ENCODE measurements at regions not wholly inside any gene's neighbourhood (a gene's known extent, or its start where the extent isn't known, plus 50 kb on each side); places are given as distances from the start of the nearest gene placed in this dataset.

DNA sequence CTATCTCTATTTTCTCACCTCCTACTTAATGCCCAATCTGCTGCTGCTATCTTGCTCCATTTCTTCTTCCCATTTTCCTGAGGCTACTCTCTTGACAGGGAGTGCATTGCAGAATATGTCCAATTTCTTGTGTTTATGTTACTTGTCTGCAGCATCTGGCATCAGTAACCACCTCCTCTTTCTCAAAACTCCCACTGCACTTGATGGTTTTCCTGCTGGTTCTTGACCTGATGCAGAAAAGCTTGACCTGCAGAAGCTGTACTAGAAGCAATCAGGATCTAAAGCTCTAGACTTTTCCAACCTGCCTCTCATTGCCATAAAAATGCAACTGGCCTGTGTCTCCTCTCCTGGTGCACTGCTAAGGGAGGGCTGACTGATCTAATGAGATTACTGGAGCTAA lies 287.8 kb downstream of the ZEB1 start:
- DNase-seq (ENCODE audit: low read depth in 2 of 2), result no peak

DNA sequence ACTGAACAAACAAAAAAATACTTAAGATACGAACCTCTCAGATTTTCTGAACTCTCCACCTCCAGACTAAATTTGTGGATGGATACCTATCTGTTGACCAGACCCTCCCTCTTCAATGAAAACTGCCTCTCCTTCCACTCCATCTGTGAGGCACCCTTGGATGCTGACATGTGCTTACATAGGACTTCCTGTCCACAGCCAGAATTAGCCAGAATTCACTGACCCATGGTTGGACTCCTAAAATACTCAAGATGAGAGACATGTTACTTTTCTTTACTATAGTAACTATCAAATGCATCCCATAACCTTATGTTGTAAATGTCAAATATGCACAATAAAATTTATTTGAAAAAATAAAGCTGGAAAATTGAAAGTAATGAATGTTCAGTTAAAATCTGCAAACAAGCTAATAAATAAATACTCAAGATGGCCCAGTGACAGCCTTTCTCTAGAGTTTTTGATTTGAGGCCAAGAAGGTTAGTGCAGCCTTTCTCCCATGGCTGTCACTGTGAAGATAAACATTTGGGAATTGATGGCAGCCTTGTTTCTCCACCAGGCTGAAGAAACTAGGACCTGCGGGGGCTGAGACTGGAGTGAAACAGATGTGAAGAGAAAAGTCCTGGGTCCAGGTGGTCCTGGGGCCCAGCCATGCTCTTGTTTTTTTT lies 287.0 kb downstream of the ZEB1 start:
- no peak for DNase-seq (ENCODE audit: low read depth in 2 of 2)

DNA sequence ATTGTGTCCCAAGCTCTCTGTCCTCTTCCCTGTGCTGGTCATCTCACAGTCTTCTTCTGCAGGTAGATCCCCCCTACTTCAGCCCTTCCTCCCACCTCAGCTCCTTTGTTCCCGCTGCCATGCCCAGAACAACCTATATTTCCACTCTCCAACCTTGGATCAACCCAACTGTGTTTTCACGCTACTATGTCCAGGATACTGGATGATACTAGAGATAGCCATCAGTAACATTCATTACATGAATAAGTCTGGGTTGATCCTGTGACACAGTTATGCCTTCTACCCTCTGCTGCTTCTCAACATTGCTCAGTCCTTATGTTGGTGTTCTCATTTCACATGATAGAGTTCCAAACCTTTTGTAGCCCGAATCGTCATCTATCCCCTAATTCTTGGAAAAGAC lies 286.4 kb downstream of the ZEB1 start:
- no peak for DNase-seq (ENCODE audit: low read depth in 2 of 2)

DNA sequence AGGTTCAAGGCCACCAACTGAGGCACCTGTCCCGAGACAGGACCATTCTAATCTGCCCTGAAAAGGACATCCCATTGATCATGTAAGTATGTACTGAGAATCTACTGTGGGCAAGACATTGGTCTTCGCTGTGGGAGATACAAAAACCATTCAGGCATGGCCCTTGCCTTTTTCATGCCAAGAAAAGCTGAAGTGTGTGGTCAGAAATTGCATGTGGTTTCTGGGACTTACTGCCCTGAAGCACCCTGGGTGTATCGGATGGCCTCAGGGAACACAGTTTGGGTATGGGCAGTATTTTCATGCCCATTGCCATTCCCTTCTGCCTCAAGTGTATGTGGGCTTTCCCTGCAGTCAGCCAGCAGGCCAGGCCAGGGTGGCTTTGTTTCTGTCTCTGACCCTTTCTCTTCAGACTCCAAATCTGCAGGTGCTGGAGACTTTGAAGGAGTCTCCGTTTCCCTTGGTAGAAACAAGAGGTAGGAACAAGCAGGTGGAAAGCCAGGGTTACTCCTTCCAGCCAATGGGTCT lies 285.7 kb downstream of the ZEB1 start:
- no peak for DNase-seq (ENCODE audit: low read depth in 2 of 2)

DNA sequence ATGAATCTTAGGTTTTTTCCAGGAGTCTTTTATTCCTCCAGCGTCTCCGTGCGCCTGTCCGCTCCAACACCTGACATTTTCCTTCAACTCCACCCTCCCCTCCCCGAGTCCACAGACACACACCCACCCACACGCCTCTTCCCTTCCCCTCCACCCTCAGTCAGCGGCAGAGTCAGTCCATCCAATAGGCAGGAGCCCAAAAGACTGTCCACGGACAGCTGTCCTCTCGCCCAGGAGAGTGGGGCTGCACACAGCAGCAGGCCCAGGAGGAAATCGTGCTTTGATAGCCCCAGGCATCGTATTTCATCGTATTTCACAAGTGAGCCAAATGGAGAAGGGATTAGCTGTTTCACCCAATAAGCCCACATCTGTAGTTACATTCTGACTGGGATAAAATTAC lies 285.1 kb downstream of the ZEB1 start:
- no peak for DNase-seq (ENCODE audit: low read depth in 2 of 2)

GRCh38 chr10:31603235-31604087 lies 284.4 kb downstream of the ZEB1 start:
- DNase-seq (ENCODE audit: low read depth in 2 of 2), result peak in 1 of 2 donors; percentile 52

GRCh38 chr10:31602541-31603234 lies 283.7 kb downstream of the ZEB1 start:
- no peak for DNase-seq (ENCODE audit: low read depth in 2 of 2)

GRCh38 chr10:31601136-31601535 lies 282.1 kb downstream of the ZEB1 start:
- no peak for DNase-seq (ENCODE audit: low read depth in 2 of 2)

DNA sequence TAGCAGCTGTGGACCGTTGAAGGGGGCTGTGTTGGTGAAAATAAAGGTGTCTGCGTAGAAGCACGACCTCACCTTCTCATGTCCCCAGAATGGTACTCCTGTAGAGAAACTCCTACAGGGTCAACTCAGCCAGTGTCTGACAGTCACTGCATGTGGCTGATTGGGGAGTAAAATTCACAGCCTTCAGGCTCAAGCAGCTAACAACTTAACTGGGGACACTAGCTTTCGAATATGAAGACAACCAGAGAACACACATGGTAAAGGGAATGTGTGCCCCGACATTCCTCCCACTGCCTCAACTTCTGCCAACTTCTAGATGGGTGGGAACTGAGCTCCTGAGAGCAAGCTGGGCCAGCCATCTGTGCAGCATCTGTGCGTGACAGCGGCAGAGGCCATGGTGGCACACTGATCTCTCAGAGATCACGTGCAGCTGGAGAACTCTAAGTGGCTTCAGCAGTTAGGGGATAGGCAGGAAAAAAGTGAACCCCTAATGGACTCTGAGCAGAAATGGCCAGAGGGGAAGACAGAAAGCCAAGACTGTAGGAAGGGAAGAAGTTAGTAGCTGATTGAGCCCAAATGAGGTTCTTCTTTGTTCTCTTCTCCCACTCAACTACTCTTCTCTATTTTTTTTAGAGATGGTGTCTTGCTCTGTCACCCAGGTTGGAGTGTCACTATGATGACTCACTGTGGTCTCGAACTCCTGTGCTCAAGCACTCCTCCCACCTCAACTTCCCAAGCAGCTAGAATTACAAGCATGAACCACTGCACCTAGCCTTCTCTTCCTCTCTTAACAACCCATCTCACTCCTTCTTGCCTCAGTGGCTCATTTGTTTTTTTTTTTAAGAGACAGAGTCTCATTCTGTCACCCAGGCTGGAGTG lies 280.8 kb downstream of the ZEB1 start:
- DNase-seq (ENCODE audit: low read depth in 2 of 2), result no peak

DNA sequence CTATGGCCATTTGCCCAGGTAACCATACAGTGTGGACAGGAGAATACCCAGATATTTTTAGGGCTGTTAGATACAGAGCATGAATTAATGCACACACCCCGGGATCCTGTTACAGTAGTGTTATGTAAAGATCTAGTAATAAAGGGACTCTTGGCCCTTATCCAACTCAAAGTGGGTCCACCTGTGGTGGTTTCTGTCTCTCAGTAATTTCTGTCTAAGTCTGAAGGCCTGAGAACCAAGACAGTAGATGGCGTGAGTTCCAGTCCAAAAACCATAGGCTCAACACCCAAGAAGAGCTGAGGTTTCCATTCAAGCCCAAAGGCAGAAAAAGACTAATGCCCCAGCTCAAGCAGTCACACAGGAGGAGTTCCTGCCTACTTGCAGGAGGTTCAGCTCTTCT lies 277.7 kb downstream of the ZEB1 start:
- no peak for DNase-seq (ENCODE audit: low read depth in 2 of 2)

DNA sequence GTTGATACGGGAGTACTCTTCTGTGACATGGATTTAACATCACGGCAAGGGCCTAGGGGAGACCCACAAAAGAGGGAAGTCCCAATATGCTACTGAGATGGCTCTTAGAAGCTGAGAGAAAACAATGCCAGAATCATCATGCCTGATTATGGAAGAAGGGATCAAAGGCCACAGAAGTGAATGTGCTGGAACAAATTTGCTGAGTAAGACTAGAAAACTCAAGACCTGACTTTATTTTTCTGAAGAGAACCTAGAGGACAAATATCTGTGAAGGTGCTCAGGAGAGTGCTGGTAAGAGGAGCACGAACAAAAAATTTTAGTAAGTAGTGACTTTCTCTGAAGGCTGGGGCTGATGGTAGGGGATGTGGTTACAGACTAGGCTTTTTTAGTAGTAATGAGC lies 277.0 kb downstream of the ZEB1 start:
- DNase-seq (ENCODE audit: low read depth in 2 of 2), result no peak

DNA sequence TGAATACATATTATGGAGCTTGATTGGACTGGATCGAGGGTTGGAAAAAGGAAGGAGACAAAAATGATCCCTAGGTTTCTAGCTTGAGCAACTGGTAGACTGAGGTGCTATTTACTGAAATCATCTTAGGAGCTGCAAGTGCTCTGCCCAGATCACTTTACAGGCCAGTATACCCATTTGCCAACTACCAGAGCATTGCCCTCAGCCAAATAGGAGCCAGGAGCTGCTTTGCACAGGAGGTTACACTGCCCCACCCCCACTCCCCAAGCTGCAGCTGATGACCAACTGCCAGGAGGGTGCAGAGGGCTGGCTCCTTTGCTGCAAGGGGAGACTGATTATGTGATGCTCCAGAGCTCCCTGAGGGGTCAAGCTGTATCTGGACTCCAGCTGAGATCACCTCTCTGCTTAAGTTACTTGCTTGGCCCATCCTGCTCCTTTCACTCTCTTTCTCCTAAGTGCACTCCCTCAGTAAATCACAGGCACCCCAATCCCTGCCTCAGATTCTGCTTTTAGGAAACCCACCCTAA lies 275.4 kb downstream of the ZEB1 start:
- DNase-seq (ENCODE audit: low read depth in 2 of 2), result no peak

GRCh38 chr10:31593124-31593523 lies 274.1 kb downstream of the ZEB1 start:
- DNase-seq (ENCODE audit: low read depth in 2 of 2), result no peak

DNA sequence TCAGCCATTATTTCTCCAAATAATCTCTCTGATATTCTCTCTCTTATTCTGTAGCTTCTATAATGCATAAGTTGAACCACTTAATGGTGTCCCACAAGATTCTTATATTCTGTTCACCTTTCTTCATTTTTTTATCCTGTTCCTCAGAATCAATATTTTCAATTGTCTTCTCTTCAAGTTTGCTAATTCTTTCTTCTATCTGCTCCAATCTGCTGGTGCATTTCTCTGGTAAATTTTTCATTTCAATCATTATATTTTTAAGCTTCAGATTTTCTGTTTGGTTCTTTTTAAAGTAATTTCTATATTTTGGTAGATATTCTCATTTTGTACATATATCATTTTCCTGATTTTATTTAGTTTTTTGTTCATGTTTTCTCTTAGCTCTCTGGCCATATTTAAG lies 272.6 kb downstream of the ZEB1 start:
- no peak for DNase-seq (ENCODE audit: low read depth in 2 of 2)

GRCh38 chr10:31590023-31590800 lies 271.2 kb downstream of the ZEB1 start:
- no peak for DNase-seq (ENCODE audit: low read depth in 2 of 2)

- DNase-seq (ENCODE audit: low read depth in 2 of 2), result no peak
Observed at GRCh38 chr10:31587691-31588090, 268.7 kb downstream of the ZEB1 start.

- no peak for DNase-seq (ENCODE audit: low read depth in 2 of 2)
Observed at GRCh38 chr10:31586723-31587638, 268.0 kb downstream of the ZEB1 start.

DNA sequence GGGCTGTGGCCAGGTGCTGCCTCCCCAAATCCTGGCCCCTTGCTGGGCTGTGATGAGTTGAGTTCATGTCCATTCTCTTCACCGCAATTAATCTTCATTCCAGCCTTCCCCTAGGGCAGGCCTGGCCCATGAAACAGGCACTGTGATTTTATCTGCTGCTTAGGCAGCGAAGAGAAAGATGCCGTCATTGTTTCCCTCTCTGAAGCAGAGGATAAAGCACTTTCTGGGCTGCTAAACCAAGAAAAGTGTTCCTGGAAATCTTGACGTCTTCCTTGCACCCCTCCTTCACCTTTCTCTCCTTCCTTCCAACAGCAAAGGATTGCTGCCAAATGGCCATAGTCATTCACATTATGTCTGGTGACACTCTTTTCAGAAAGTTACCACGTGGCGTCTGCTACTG lies 265.9 kb downstream of the ZEB1 start:
- DNase-seq (ENCODE audit: low read depth in 2 of 2), result no peak

DNA sequence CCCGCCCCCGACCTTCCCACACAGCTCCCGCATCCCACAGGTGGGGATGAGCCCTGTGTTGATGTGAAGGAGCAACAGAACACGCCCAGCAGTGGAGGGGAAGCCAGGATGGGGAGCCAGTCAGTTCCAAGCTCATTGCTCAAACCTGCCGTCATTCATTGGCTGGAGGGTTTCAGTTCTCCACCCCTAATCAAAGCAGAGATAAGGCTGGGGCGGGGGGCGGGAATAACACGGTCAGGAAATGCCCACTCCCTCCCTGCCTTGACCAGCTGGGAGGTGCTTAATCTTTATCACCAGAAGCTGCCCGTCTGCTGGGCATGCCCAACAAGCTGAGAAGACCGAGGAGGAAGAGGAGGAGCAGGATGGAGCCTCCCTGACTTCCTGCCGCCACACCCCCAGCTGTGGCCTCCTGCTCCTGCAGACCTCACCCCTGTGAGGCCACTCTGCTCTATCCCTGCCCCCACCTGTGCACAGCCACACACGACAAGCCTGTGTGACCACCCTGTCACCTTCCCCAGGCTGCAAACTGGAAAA lies 265.1 kb downstream of the ZEB1 start:
- DNase-seq (ENCODE audit: low read depth in 2 of 2), result no peak

Measured in stimulated activated CD4-positive, alpha-beta T cell treated with anti-CD3 and anti-CD28 coated beads, Interleukin-1b, Interleukin-23, amount 100 ng/mL, for 1 hour (primary cell).